BLaER1 treated with 17β-estradiol and CSF1 and Interleukin-3, amounts not matched to agents 10 nM and 100 nM (cell line): ENCODE measurements at regions not wholly inside any gene's neighbourhood (a gene's known extent, or its start where the extent isn't known, plus 50 kb on each side); places are given as distances from the start of the nearest gene placed in this dataset.
"Not testable (repeated sequence)": the region's sequence is repeated elsewhere in the genome, so short reads cannot be mapped to it uniquely, and the experiment has no call there.

ENCODE experiments used
- H3K27ac ChIP-seq, 11 experiments: shearing (Covaris generic); formaldehyde crosslinking; 2 replicates each; pipeline ENCODE4 v1.8.1; 2022
- H3K27me3 ChIP-seq, 11 experiments: shearing (Covaris generic); formaldehyde crosslinking; 2 replicates each; pipeline ENCODE4 v1.8.1; 2022
- H3K36me3 ChIP-seq, 11 experiments: shearing (Covaris generic); formaldehyde crosslinking; 2 replicates each; pipeline ENCODE4 v1.8.1; 2022
- H3K4me1 ChIP-seq, 10 experiments: shearing (Covaris generic); formaldehyde crosslinking; 2 replicates each; pipeline ENCODE4 v1.8.1; 2022
- H3K4me2 ChIP-seq, 11 experiments: shearing (Covaris generic); formaldehyde crosslinking; 2 replicates each; pipeline ENCODE4 v1.8.1; 2022
- H3K4me3 ChIP-seq, 10 experiments: shearing (Covaris generic); formaldehyde crosslinking; 2 replicates each; pipeline ENCODE4 v1.8.1; 2022
- H3K9ac ChIP-seq, 11 experiments: shearing (Covaris generic); formaldehyde crosslinking; 2 replicates each; pipeline ENCODE4 v1.8.1; 2022
- H3K9me3 ChIP-seq, 11 experiments: shearing (Covaris generic); formaldehyde crosslinking; replicated peaks in 1 of 11; 2 replicates each; pipeline ENCODE4 v1.8.1; 2022
- H4K20me1 ChIP-seq, 11 experiments: shearing (Covaris generic); formaldehyde crosslinking; 2 replicates each; pipeline ENCODE4 v1.8.1; 2022
- Cebpa-rat ChIP-seq, 11 experiments: shearing (Covaris generic); IDR thresholded peaks; 2 replicates each; pipeline ENCODE4 v1.8.1; 2022

DNA sequence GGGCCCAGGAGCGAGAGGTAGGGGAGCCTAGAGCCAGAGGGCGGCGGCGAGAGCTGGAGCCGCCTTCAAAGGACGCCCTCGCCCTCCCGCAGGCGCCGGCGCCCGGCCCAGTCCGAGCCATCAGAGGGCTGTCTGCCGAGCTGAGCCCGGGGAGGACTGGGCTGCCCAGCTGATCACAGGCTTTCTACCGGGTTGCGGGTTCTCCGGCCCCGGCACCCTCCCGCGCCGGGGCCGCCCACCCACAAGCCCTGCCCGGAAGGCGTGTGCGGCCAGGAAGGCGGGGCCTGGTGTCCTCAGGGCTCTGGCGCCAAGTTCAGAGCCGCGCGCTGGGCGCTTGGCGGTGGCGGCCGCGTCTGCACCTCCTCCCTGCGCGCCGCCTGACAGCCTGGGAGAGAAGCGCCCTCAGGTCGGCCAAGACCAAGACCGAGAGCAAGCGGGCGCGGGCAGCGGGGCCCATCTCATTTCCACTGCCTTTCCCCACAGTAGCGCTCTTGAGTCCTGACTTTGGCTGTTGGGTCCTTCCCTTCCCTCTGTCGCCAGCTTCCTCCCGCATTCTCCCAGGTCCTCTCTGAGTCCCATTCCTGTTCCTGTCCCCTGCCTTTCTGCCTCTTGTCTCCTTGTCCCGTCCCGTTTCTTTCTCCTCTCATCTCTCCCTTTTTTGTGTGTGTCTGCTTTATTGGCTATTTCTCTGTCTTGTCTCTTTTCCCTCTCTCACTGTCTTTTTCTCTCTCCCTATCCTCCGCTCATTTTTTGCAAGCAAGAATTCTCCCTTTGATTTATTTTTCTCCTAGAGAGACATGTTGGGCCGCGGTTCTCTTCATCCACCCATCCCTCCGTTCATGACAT lies 60.6 kb upstream of the MSMB start:
- Histone ChIP-seq H3K4me3 (peak overlapping the region; percentile 55 to 74 (median 64)), H3K9ac (peak overlapping the region; percentile 60 to 78 (median 73); a peak in 21 of 22 replicates), H3K27ac (peak overlapping the region in 7 of 11 experiments; percentile 22 to 71 (median 49); a peak in 11 of 22 replicates), H3K9me3 (no peaks in the 10 kb centered on the region), H3K27me3 (peaks cover 13 to 33% (median 27%) of the 10 kb centered on the region in 11 experiments), H3K4me1 (peaks cover 0 to 14% (median 6%) of the 10 kb centered on the region in 10 experiments; a peak in 12 of 20 replicates), H4K20me1 (no peaks in the 10 kb centered on the region), H3K4me2 (peak overlapping the region; percentile 66 to 96 (median 89)), H3K36me3 (no peaks in the 10 kb centered on the region)
- no peak for TF ChIP-seq Cebpa-rat (IDR thresholded peaks at IDR 0.05)

DNA sequence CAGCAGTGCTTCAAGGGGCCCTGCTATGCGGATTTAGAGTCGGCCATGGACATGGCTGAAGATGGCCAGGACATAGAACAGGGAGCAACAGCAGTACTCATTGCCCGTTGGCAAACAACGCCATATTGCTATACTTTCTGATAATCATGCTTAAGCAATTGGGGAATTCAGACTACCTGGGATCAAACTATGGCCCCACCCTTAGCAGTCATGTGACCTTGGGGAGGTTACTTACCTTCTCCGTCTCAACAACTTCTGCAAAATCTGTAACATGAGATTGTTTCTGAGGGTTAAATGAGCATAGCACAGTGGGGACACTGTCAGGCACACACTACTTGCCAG lies 62.1 kb upstream of the MSMB start:
- H4K20me1 ChIP-seq, H3K27ac ChIP-seq, H3K9ac ChIP-seq, H3K36me3 ChIP-seq, H3K9me3 ChIP-seq, H3K4me3 ChIP-seq: not testable (repeated sequence)
- Histone ChIP-seq H3K4me2 (0 out of 22 replicates have a peak overlapping the region, but pooled peaks of 1 of the 11 experiments have one; percentile 20), H3K27me3 (peaks cover 13 to 33% (median 27%) of the 10 kb centered on the region in 11 experiments), H3K4me1 (peaks cover 0 to 14% (median 6%) of the 10 kb centered on the region in 10 experiments; a peak in 12 of 20 replicates)

DNA sequence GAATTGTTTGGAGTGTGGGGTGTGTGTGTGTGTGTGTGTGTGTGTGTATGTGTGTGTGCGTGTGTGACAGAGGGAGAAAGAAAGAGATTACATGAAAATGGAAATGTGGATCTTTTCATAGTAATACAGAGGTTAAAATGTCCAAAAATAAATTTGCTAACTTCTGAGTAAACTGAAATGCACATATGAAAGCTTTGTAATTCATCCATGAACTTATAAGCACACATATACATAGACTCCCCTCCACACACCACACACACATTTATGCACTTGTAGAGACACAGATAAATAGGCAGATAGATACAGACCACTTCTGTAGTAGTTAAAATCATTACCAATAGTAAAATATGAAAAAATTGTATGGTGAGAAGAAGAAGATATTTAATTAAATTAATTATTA lies 108.2 kb upstream of the MSMB start:
- H3K4me2 ChIP-seq, H4K20me1 ChIP-seq, H3K4me3 ChIP-seq, H3K9ac ChIP-seq, H3K4me1 ChIP-seq, H3K27ac ChIP-seq, H3K36me3 ChIP-seq, H3K27me3 ChIP-seq, H3K9me3 ChIP-seq: not testable (repeated sequence)

DNA sequence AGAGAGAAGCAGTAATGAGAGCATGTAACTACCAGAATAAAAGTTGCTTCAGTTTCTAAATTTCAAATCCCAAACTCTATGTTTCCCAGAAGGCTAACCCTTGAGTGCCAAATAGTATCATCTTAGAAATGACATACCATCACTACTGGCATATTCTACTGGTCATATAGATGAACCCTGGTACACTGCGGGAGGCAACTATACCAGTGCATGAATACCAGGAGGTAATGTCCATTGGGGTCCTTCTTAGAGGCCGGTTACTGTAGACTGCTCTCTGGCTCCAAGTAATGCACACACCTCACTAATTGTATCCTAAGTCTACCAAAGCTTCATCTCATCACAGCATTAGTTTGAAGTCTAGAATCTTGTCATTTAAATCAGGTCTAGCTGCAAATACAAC lies 108.6 kb upstream of the MSMB start:
- H4K20me1 ChIP-seq, H3K27ac ChIP-seq, H3K4me1 ChIP-seq, H3K4me2 ChIP-seq, H3K36me3 ChIP-seq, H3K27me3 ChIP-seq, H3K9me3 ChIP-seq, H3K4me3 ChIP-seq, H3K9ac ChIP-seq: not testable (repeated sequence)

DNA sequence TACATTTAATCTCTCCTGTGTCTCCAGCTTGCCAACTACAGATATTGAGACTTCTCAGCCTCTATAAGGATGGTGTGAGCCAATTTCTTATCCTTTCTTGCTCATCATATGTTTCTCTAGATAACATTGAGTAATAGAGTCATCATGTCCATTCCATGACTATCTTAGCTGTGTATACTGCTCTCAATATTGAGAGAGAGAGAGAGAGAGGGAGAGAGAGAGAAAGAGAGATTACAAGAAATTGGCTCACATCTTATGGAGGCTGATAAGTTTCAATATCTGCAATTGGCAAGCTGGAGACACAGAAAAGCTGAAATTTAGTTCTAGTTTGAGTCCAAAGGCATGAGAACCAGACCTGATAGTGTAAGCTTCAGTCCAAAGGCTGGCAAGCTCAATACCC lies 110.8 kb upstream of the MSMB start:
- H3K4me2 ChIP-seq, H4K20me1 ChIP-seq, H3K27me3 ChIP-seq, H3K27ac ChIP-seq, H3K9me3 ChIP-seq, H3K4me1 ChIP-seq, H3K4me3 ChIP-seq, H3K36me3 ChIP-seq, H3K9ac ChIP-seq: not testable (repeated sequence)

DNA sequence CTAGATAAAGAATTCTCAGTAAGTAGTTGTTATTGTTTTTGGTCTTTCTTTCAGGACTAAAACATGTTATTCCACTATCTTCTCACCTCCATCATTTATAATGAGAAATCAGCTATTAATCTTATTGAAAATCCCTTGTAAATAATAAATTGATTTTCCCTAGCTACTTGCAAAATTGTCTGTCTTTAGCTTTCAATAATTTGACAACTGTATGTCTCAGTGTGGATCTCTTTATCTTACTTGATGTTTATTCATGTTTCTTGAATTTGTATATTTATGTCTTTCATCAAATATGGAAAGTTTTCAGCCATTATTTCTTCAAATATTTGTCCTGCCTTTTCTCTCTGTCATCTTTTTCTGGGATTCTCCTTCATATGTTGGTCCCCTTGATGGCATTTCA lies 117.1 kb upstream of the ANTXRL start:
- no peak overlapping the region for H3K27ac ChIP-seq
- no peaks in the 10 kb centered on the region for H3K4me1 ChIP-seq
- no peak for TF ChIP-seq Cebpa-rat (IDR thresholded peaks at IDR 0.05)

DNA sequence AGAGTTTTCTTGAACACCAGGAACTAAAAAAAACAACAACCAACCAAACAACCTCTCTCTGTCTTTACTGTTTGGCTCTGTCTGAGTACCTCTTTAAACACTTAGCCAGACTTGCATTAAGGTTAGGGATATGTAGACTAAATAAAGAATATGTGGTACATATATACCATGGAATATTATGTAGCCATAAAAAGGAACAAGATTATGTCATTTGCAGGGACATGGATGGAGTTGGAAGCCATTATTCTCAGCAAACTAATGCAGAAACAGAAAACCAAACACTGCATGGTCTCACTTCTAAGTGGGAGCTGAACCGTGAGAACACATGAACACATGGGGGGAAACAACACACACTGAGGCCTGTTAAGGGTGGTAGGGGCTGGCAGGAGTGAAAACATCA lies 116.0 kb upstream of the ANTXRL start:
- no peaks in the 10 kb centered on the region for H3K36me3 ChIP-seq
- no peak for TF ChIP-seq Cebpa-rat (IDR thresholded peaks at IDR 0.05)
- no peaks in the 10 kb centered on the region for H3K4me1 ChIP-seq
- no peak overlapping the region for H3K27ac ChIP-seq
- H3K9me3 ChIP-seq = peaks cover 0 to 14% (median 5%) of the 10 kb centered on the region in 11 experiments; a peak in 14 of 22 replicates
- H3K4me2 ChIP-seq = no peak overlapping the region
- no peak overlapping the region for H3K4me3 ChIP-seq
- no peaks in the 10 kb centered on the region for H4K20me1 ChIP-seq
- H3K9ac ChIP-seq = no peak overlapping the region
- no peaks in the 10 kb centered on the region for H3K27me3 ChIP-seq

More for the DNA sequence above, 117.1 kb upstream of the ANTXRL start:
- H3K9ac ChIP-seq = no peak overlapping the region
- H3K9me3 ChIP-seq = peaks cover 0 to 14% (median 5%) of the 10 kb centered on the region in 11 experiments; a peak in 14 of 22 replicates
- H3K4me2 ChIP-seq = no peak overlapping the region
- no peaks in the 10 kb centered on the region for H3K36me3 ChIP-seq
- no peaks in the 10 kb centered on the region for H3K27me3 ChIP-seq
- H4K20me1 ChIP-seq = no peaks in the 10 kb centered on the region
- no peak overlapping the region for H3K4me3 ChIP-seq

DNA sequence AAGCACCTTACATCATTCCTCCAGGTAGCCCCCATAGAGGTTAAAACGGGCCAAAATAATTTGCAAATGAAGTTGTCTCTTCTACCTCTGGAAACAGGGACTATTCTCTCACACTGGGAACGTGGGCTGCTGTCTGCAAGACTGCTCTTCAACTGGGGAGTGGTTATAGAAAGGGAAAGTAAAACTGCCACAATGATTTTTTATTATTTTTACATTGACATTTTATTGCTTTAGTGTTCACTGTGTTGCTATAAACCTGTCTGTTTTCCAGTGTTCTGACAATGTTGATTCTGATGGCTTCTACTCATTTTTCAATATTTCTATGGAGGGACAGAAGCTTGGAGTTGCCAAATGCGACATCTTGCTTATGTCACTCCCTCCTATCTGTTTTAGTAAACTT lies 115.1 kb upstream of the ANTXRL start:
- Histone ChIP-seq H3K4me2 (no peak overlapping the region), H3K9me3 (peaks cover 0 to 14% (median 5%) of the 10 kb centered on the region in 11 experiments; a peak in 14 of 22 replicates), H3K36me3 (no peaks in the 10 kb centered on the region), H3K4me3 (no peak overlapping the region), H4K20me1 (no peaks in the 10 kb centered on the region), H3K9ac (no peak overlapping the region), H3K27ac (no peak overlapping the region), H3K4me1 (no peaks in the 10 kb centered on the region), H3K27me3 (no peaks in the 10 kb centered on the region)
- no peak for TF ChIP-seq Cebpa-rat (IDR thresholded peaks at IDR 0.05)

DNA sequence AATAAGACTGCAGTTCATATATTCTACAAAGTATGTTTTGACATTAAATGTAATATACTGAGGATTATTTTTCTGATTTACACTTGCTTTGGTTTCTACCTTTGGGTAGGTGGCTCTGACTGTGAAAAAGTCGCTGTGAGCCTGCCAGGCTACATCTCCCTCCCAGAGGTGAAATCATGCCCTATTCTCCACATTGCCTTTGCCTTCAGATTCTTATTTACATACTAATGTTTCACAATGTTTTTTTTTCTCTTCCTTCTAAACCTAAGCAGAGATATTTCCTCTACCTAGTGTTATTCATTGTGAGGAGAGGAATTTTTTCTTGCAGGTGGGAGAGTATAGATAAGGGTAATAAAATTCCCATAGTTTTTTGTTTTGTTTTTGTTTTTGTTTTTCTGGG lies 111.5 kb upstream of the ANTXRL start:
- H3K9me3 ChIP-seq = peaks cover 0 to 8% (median 0%) of the 10 kb centered on the region in 11 experiments; a peak in 7 of 22 replicates
- no peak overlapping the region for H3K9ac ChIP-seq
- H3K4me1 ChIP-seq = no peaks in the 10 kb centered on the region
- no peak overlapping the region for H3K27ac ChIP-seq
- no peaks in the 10 kb centered on the region for H4K20me1 ChIP-seq
- no peak overlapping the region for H3K4me3 ChIP-seq
- TF ChIP-seq Cebpa-rat (IDR thresholded peaks at IDR 0.05) = no peak
- H3K4me2 ChIP-seq = no peak overlapping the region
- H3K27me3 ChIP-seq = no peaks in the 10 kb centered on the region
- no peaks in the 10 kb centered on the region for H3K36me3 ChIP-seq

DNA sequence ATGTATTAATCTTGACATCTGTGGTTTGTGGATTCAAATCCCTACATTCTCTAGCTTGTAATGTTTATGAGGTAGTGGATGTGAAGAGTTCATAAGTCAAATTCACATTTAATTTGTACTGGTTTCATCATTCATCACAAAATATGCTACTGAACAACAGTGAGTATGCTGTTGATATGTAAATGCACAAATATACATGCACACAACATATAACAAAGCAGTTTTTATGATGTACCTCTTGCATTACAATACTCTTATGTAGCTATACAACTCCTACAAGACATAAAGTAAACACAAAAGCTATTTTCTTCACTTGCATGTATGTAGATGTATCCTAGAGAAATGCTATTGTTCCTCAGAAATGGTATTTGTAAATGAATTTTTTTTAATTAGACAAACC lies 111.0 kb upstream of the ANTXRL start:
- H3K36me3 ChIP-seq = no peaks in the 10 kb centered on the region

DNA sequence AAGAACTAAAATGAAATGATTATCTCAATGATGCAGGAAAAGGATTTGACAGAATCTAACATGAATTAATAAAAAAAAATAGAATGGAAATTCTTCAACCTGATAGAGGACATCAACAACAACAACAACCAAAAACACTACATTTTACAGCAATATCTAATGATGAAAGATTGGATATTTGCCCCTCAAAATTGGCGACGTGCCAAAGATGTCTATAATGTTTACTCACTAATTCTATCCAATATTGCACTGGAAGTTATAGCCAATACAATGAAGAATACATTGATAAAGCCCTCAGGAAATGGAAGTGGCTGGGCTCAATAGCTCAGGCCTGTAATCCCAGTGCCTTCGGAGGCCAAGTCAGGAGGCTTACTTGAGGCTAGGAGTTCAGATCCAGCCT lies 99.4 kb upstream of the ANTXRL start:
- not testable (repeated sequence) for H3K27me3 ChIP-seq, H3K4me2 ChIP-seq, H3K27ac ChIP-seq, H3K4me1 ChIP-seq, H3K9me3 ChIP-seq, H3K9ac ChIP-seq, H3K36me3 ChIP-seq, H4K20me1 ChIP-seq, H3K4me3 ChIP-seq

More for the DNA sequence above, 111.0 kb upstream of the ANTXRL start:
- Histone ChIP-seq H3K27me3 (no peaks in the 10 kb centered on the region), H3K4me1 (no peaks in the 10 kb centered on the region), H3K9ac (no peak overlapping the region), H3K4me3 (no peak overlapping the region), H3K27ac (no peak overlapping the region), H3K4me2 (no peak overlapping the region), H3K9me3 (peaks cover 0 to 3% (median 0%) of the 10 kb centered on the region in 11 experiments; a peak in 7 of 22 replicates), H4K20me1 (no peaks in the 10 kb centered on the region)
- TF ChIP-seq Cebpa-rat (IDR thresholded peaks at IDR 0.05) = no peak
